IMR-90 (cell line): ENCODE measurements at regions not wholly inside any gene's neighbourhood (a gene's known extent, or its start where the extent isn't known, plus 50 kb on each side); places are given as distances from the start of the nearest gene placed in this dataset.

Experiments
- ATAC-seq: fragments of 200-7000 bp; cut with Tn5 transposase; 2 replicates; pipeline ENCODE4 v1.9.1; 2020; ENCODE audit warnings: low read depth, mild to moderate bottlenecking, moderate library complexity
- BruUV-seq: library from RNA; stranded (reverse); fragments of 400-500 nt; replicated peaks from 2 replicates; lab custom pipeline; 2021; lab: Mats Ljungman, UMichigan
- CTCF ChIA-PET: fragments of 300-600 bp; formaldehyde crosslinking; extraction: SDS; loops from one replicate; lab custom pipeline; 2021; ENCODE audit warnings: antibody characterized with exemption; lab: Yijun Ruan, JAX
- POLR2A ChIA-PET: fragments of 300-600 bp; sonication (Branson Sonifier 250); formaldehyde crosslinking; loops from one replicate; lab custom pipeline; 2022; ENCODE audit warnings: antibody characterized with exemption; ENCODE audit not compliant: unreplicated experiment; lab: Charles Lee
- DNase-seq: peaks from one replicate; pipeline ENCODE4 v3.0.0; 2013
- H2AFZ ChIP-seq: replicated peaks from 2 replicates; pipeline ENCODE3; 2013; ENCODE audit warnings: low read length, mild to moderate bottlenecking; ENCODE audit not compliant: poor library complexity
- H2AK5ac ChIP-seq: 2 replicates; pipeline ENCODE4 v1.6.1; 2013; ENCODE audit warnings: low read depth, low read length, inconsistent platforms
- H2AK9ac ChIP-seq: replicated peaks from 2 replicates; pipeline ENCODE3; 2013; ENCODE audit warnings: mild to moderate bottlenecking, low read depth, low read length, moderate library complexity; ENCODE audit not compliant: poor library complexity
- H2BK120ac ChIP-seq: 2 replicates; pipeline ENCODE4 v1.6.1; 2013; ENCODE audit warnings: low read depth, low read length, inconsistent platforms
- H2BK15ac ChIP-seq: 3 replicates; pipeline ENCODE4 v1.6.1; 2013; ENCODE audit warnings: low read depth, low read length, inconsistent platforms
- H2BK20ac ChIP-seq: 2 replicates; pipeline ENCODE4 v1.6.1; 2013; ENCODE audit warnings: low read depth, mild to moderate bottlenecking, inconsistent platforms, low read length, moderate library complexity
- H2BK5ac ChIP-seq: 2 replicates; pipeline ENCODE4 v1.6.1; 2013; ENCODE audit warnings: mild to moderate bottlenecking, low read depth, low read length, inconsistent platforms; ENCODE audit not compliant: poor library complexity, severe bottlenecking
- H3K14ac ChIP-seq: replicated peaks from 2 replicates; pipeline ENCODE4 v1.6.1; 2013; ENCODE audit warnings: low read depth, low read length, inconsistent platforms
- H3K18ac ChIP-seq: 2 replicates; pipeline ENCODE4 v1.6.1; 2013; ENCODE audit warnings: low read depth, low read length, control low read depth
- H3K23ac ChIP-seq: 2 replicates; pipeline ENCODE4 v1.6.1; 2013; ENCODE audit warnings: low read depth, low read length, inconsistent platforms
- H3K27ac ChIP-seq: 2 replicates; pipeline ENCODE4 v1.5.1; 2013; ENCODE audit warnings: mild to moderate bottlenecking, control low read depth, low read length; ENCODE audit not compliant: insufficient read depth
- H3K27me3 ChIP-seq: 2 replicates; pipeline ENCODE4 v1.6.1; 2013; ENCODE audit warnings: low read length; ENCODE audit not compliant: control insufficient read depth, insufficient read depth
- H3K36me3 ChIP-seq: 2 replicates; pipeline ENCODE4 v1.6.1; 2013; ENCODE audit warnings: low read length, mixed read lengths; ENCODE audit not compliant: control insufficient read depth, insufficient read depth
- H3K4ac ChIP-seq: 2 replicates; pipeline ENCODE4 v1.6.1; 2013; ENCODE audit warnings: low read depth, low read length, inconsistent platforms
- H3K4me1 ChIP-seq: 2 replicates; pipeline ENCODE4 v1.6.1; 2013; ENCODE audit warnings: low read length, mixed read lengths; ENCODE audit not compliant: control insufficient read depth, insufficient read depth
- H3K4me2 ChIP-seq: 2 replicates; pipeline ENCODE4 v1.6.1; 2013; ENCODE audit warnings: low read depth, mild to moderate bottlenecking, control low read depth, low read length, moderate library complexity
- H3K4me3 ChIP-seq: 2 replicates; pipeline ENCODE4 v1.5.1; 2013; ENCODE audit warnings: low read depth, mild to moderate bottlenecking, control low read depth, low read length, moderate library complexity; ENCODE audit not compliant: insufficient read depth
- H3K56ac ChIP-seq: 2 replicates; pipeline ENCODE4 v1.6.1; 2013; ENCODE audit warnings: low read length, inconsistent platforms; ENCODE audit not compliant: insufficient read depth; ENCODE audit errors: extremely low read depth
- H3K79me1 ChIP-seq, 2 experiments: 2 replicates each; pipeline ENCODE4 v1.6.1; 2013; ENCODE audit warnings: low read length in 2 of 2, inconsistent platforms in 1 of 2, low read depth in 1 of 2
- H3K9ac ChIP-seq: 2 replicates; pipeline ENCODE4 v1.6.1; 2013; ENCODE audit warnings: low read depth, low read length, control low read depth
- H3K9me1 ChIP-seq: 2 replicates; pipeline ENCODE4 v1.6.1; 2013; ENCODE audit warnings: low read length, inconsistent platforms; ENCODE audit not compliant: insufficient read depth
- H3K9me3 ChIP-seq: 2 replicates; pipeline ENCODE4 v1.6.1; 2013; ENCODE audit warnings: low read length; ENCODE audit not compliant: control insufficient read depth, insufficient read depth
- H4K20me1 ChIP-seq: 2 replicates; pipeline ENCODE4 v1.6.1; 2013; ENCODE audit warnings: low read length, inconsistent platforms; ENCODE audit not compliant: insufficient read depth
- H4K5ac ChIP-seq: 2 replicates; pipeline ENCODE4 v1.6.1; 2013; ENCODE audit warnings: mild to moderate bottlenecking, low read depth, low read length, control low read depth
- H4K8ac ChIP-seq, 2 experiments: 2 replicates each; pipeline ENCODE4 v1.6.1; 2013; ENCODE audit warnings: low read depth in 2 of 2, low read length in 2 of 2, control low read depth in 1 of 2, inconsistent platforms in 1 of 2
- H4K91ac ChIP-seq: 2 replicates; pipeline ENCODE4 v1.6.1; 2013; ENCODE audit warnings: low read depth, low read length, inconsistent platforms; ENCODE audit not compliant: insufficient read depth
- RAD21 ChIP-seq: IDR thresholded peaks from 2 replicates; pipeline ENCODE4 v1.6.1; 2012; ENCODE audit warnings: low read length, improper control_type of control experiment
- WGBS, 2 experiments: methylation state at CpG; one replicate each; pipeline versions ENCODE4 v1.1.5 to v1.1.7; 2013; ENCODE audit warnings: missing lambda C conversion rate in 2 of 2; ENCODE audit not compliant: insufficient read length in 1 of 2; ENCODE audit errors: extremely low coverage in 2 of 2; 5-methylcytosine and 5-hydroxymethylcytosine counted together
- dilution Hi-C: fragments of 300-500 bp; cut with HindIII; formaldehyde crosslinking; loops from one replicate; pipeline ENCODE4 v1.14.3; 2018; ENCODE audit warnings: low sequenced_read_pairs; ENCODE audit not compliant: unreplicated experiment
- in situ Hi-C: fragments of 300-500 bp; cut with MboI; formaldehyde crosslinking; loops from 3 replicates; pipeline ENCODE4 v1.14.3; 2019; ENCODE audit warnings: low sequenced_read_pairs, inconsistent platforms, mixed read lengths
- intact Hi-C: fragments of 100-400 bp; cut with micrococcal nuclease; formaldehyde crosslinking; loops from 2 replicates; pipeline ENCODE4 v1.10.0; 2022

- ATAC-seq (no peak), DNase-seq (no peak)
- POLR2A ChIA-PET = no interaction called here
- H3K18ac ChIP-seq = no peak overlapping the region
- H3K56ac ChIP-seq = no peak overlapping the region
- H2AFZ ChIP-seq = no peak overlapping the region
- no peak overlapping the region for H4K8ac ChIP-seq
- no peak overlapping the region for H2AK5ac ChIP-seq
- TF ChIP-seq RAD21 = no peak
- no peak overlapping the region for H2BK15ac ChIP-seq
- in situ Hi-C loops (no loop called here), intact Hi-C loops (no loop called here), dilution Hi-C loops (no loop called here)
- H3K4me2 ChIP-seq = no peak overlapping the region
- no peaks in the 10 kb centered on the region for H3K9me1 ChIP-seq
- H2BK120ac ChIP-seq = no peak overlapping the region
- no peaks in the 10 kb centered on the region for H4K20me1 ChIP-seq
- H3K27me3 ChIP-seq = no peaks in the 10 kb centered on the region
- no peak overlapping the region for H3K23ac ChIP-seq
- H2BK20ac ChIP-seq = no peak overlapping the region
- H3K4me3 ChIP-seq = no peak overlapping the region
- no peaks in the 10 kb centered on the region for H3K79me1 ChIP-seq
- H2AK9ac ChIP-seq = no peak overlapping the region
- H2BK5ac ChIP-seq = no peak overlapping the region
- H3K9me3 ChIP-seq = 0 out of 2 replicates have a peak, but pooled peaks cover 2% of the 10 kb centered on the region
- no peak overlapping the region for H4K5ac ChIP-seq
- no peak overlapping the region for H3K9ac ChIP-seq
- H3K4me1 ChIP-seq = no peaks in the 10 kb centered on the region
- no peak overlapping the region for H3K27ac ChIP-seq
- no peak overlapping the region for H3K4ac ChIP-seq
- H3K14ac ChIP-seq = no peak overlapping the region
- no peaks in the 10 kb centered on the region for H3K36me3 ChIP-seq
- H4K91ac ChIP-seq = no peak overlapping the region
- CTCF ChIA-PET = no interaction called here
- no TSS peak for BruUV-seq
- WGBS, 2 experiments = no CpG with 5 or more reads among the region's 2 CpGs
Measured at GRCh38 chr14:40346275-40346674, 914.0 kb upstream of the FBXO33 start.
